ENCODE measurements at regions not wholly inside any gene's neighbourhood (a gene's known extent, or its start where the extent isn't known, plus 50 kb on each side); places are given as distances from the start of the nearest gene placed in this dataset.

DNA sequence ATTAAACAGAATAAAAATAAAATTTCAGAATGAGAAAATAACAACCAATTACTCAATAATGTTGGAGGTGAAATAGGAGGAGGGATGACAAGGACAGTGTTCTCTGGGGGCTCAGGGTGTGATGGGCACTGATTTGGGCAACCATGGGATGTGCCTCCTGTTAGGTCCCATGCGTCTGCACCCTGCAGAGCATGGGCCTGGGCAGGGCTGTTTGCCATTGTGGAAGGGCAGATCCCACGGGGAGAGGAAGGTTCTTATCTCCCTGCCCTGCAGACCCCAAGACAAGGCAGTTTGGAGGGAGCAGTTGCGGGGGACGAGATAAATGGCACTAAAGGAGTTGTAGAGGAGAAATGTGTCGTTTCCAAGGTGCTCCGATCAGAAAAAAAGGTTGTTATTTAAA, 206.3 kb downstream of the THBS2 start:
- H3K4me2 ChIP-seq (ENCODE audit: low read length, poor library complexity, severe bottlenecking) = no peak overlapping the region
- no peak overlapping the region for H2AFZ ChIP-seq (ENCODE audit: low read depth, low read length)
- no peak overlapping the region for H3K23ac ChIP-seq (ENCODE audit: low read length in 2 of 2)
- no peak overlapping the region for H2BK5ac ChIP-seq (ENCODE audit: low read depth, low read length, poor library complexity, severe bottlenecking)
- H3K36me3 ChIP-seq (ENCODE audit: control insufficient read depth in 1 of 2, insufficient read depth in 2 of 2, low read depth in 1 of 2, low read length in 2 of 2) = no peaks in the 10 kb centered on the region
- H3K18ac ChIP-seq (ENCODE audit: low read depth in 1 of 2, low read length in 2 of 2) = no peak overlapping the region
- no peak overlapping the region for H2AK5ac ChIP-seq (ENCODE audit: low read length, severe bottlenecking)
- no peak overlapping the region for H3K4me3 ChIP-seq (ENCODE audit: insufficient read depth in 1 of 2, low read depth in 1 of 2, low read length in 2 of 2)
- no peaks in the 10 kb centered on the region for H3K79me1 ChIP-seq (replicated peaks; ENCODE audit: low read length, poor library complexity, severe bottlenecking)
- H2BK15ac ChIP-seq (ENCODE audit: low read depth, poor library complexity, severe bottlenecking) = no peak overlapping the region
- WGBS = 76% methylated on average over 5 of the region's 6 CpGs
- no peak overlapping the region for H3K14ac ChIP-seq (ENCODE audit: low read length in 2 of 2)
- no peak overlapping the region for H3K9ac ChIP-seq (ENCODE audit: low read length)
- H2BK120ac ChIP-seq (ENCODE audit: low read depth, low read length) = no peak overlapping the region
- no peak overlapping the region for H3K27ac ChIP-seq (ENCODE audit: low read length, poor library complexity, severe bottlenecking)
- H3K27me3 ChIP-seq (ENCODE audit: control insufficient read depth in 1 of 2, insufficient read depth in 1 of 2, low read length in 2 of 2) = no peaks in the 10 kb centered on the region
- peaks cover 1% of the 10 kb centered on the region for H3K4me1 ChIP-seq (ENCODE audit: control insufficient read depth, insufficient read depth, low read depth, low read length)
- DNase-seq = no peak
- H3K4ac ChIP-seq (ENCODE audit: low read depth in 1 of 2, low read length in 2 of 2) = no peak overlapping the region
- no peak overlapping the region for H4K91ac ChIP-seq (ENCODE audit: low read length)
- H2BK12ac ChIP-seq (ENCODE audit: low read length in 2 of 2) = no peak overlapping the region
- no peaks in the 10 kb centered on the region for H3K9me3 ChIP-seq (ENCODE audit: control insufficient read depth, low read length)
- no peak overlapping the region for H4K8ac ChIP-seq (ENCODE audit: low read length)

DNA sequence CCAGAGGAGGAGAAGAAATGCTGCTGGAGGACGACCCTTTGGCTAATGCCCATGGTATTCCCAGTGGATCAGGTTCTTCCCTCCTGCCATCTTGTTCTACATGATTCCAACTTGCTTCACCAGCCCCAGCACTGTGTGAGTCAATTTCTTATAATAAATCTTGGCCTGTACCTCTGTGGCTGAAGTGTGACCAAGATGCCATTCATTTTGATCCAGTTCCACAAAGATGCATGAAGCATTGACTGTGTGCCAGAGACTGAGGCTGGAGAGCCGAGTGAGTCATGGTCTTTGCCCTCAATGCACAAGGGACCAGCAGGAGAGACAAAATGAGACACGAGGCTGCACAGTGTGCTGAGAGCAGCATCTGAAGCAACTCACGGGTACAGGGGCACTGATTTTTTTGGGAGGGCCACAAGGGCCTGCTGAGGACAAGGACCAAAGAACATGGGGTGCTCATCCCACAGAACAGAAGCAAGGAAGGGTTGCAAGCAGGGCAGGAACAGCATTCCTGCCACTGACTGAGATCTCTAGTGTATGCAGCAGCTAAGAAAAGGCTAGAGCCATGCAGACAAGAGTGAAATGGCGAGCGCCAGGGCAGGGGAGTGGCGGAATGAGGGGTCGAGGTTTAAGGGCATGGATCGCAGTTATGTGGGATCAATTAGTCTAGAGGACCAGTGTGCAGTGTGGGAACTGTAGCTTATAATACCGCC, 207.0 kb downstream of the THBS2 start:
- Histone ChIP-seq H3K4me1 (ENCODE audit: control insufficient read depth, insufficient read depth, low read depth, low read length) (peaks cover 1% of the 10 kb centered on the region), H2BK5ac (ENCODE audit: low read depth, low read length, poor library complexity, severe bottlenecking) (no peak overlapping the region), H4K8ac (ENCODE audit: low read length) (no peak overlapping the region), H3K9ac (ENCODE audit: low read length) (peak overlapping the region; percentile 4), H3K27ac (ENCODE audit: low read length, poor library complexity, severe bottlenecking) (no peak overlapping the region), H2AK5ac (ENCODE audit: low read length, severe bottlenecking) (no peak overlapping the region), H3K14ac (ENCODE audit: low read length in 2 of 2) (no peak overlapping the region), H4K91ac (ENCODE audit: low read length) (no peak overlapping the region), H3K4me2 (ENCODE audit: low read length, poor library complexity, severe bottlenecking) (no peak overlapping the region), H3K36me3 (ENCODE audit: control insufficient read depth in 1 of 2, insufficient read depth in 2 of 2, low read depth in 1 of 2, low read length in 2 of 2) (no peaks in the 10 kb centered on the region), H2BK12ac (ENCODE audit: low read length in 2 of 2) (no peak overlapping the region), H2AFZ (ENCODE audit: low read depth, low read length) (no peak overlapping the region), H2BK120ac (ENCODE audit: low read depth, low read length) (no peak overlapping the region), H3K18ac (ENCODE audit: low read depth in 1 of 2, low read length in 2 of 2) (no peak overlapping the region), H3K4me3 (ENCODE audit: insufficient read depth in 1 of 2, low read depth in 1 of 2, low read length in 2 of 2) (no peak overlapping the region), H3K9me3 (ENCODE audit: control insufficient read depth, low read length) (no peaks in the 10 kb centered on the region), H2BK15ac (ENCODE audit: low read depth, poor library complexity, severe bottlenecking) (no peak overlapping the region), H3K27me3 (ENCODE audit: control insufficient read depth in 1 of 2, insufficient read depth in 1 of 2, low read length in 2 of 2) (no peaks in the 10 kb centered on the region), H3K79me1 (replicated peaks; ENCODE audit: low read length, poor library complexity, severe bottlenecking) (no peaks in the 10 kb centered on the region), H3K4ac (ENCODE audit: low read depth in 1 of 2, low read length in 2 of 2) (no peak overlapping the region), H3K23ac (ENCODE audit: low read length in 2 of 2) (no peak overlapping the region)
- no peak for DNase-seq
- 59% methylated on average over 10 of the region's 10 CpGs for WGBS

- H2BK120ac ChIP-seq (ENCODE audit: low read depth, low read length) = no peak overlapping the region
- no peak for DNase-seq
- no peak overlapping the region for H3K18ac ChIP-seq (ENCODE audit: low read depth in 1 of 2, low read length in 2 of 2)
- no peak overlapping the region for H4K91ac ChIP-seq (ENCODE audit: low read length)
- H3K9me3 ChIP-seq (ENCODE audit: control insufficient read depth, low read length) = no peaks in the 10 kb centered on the region
- no peak overlapping the region for H3K4me3 ChIP-seq (ENCODE audit: insufficient read depth in 1 of 2, low read depth in 1 of 2, low read length in 2 of 2)
- H3K9ac ChIP-seq (ENCODE audit: low read length) = no peak overlapping the region
- H3K4me2 ChIP-seq (ENCODE audit: low read length, poor library complexity, severe bottlenecking) = no peak overlapping the region
- H2AFZ ChIP-seq (ENCODE audit: low read depth, low read length) = no peak overlapping the region
- H3K23ac ChIP-seq (ENCODE audit: low read length in 2 of 2) = no peak overlapping the region
- H3K79me1 ChIP-seq (replicated peaks; ENCODE audit: low read length, poor library complexity, severe bottlenecking) = no peaks in the 10 kb centered on the region
- H2AK5ac ChIP-seq (ENCODE audit: low read length, severe bottlenecking) = no peak overlapping the region
- H3K36me3 ChIP-seq (ENCODE audit: control insufficient read depth in 1 of 2, insufficient read depth in 2 of 2, low read depth in 1 of 2, low read length in 2 of 2) = no peaks in the 10 kb centered on the region
- no peak overlapping the region for H4K8ac ChIP-seq (ENCODE audit: low read length)
- no peak overlapping the region for H3K27ac ChIP-seq (ENCODE audit: low read length, poor library complexity, severe bottlenecking)
- no peak overlapping the region for H2BK12ac ChIP-seq (ENCODE audit: low read length in 2 of 2)
- peaks cover 1% of the 10 kb centered on the region for H3K4me1 ChIP-seq (ENCODE audit: control insufficient read depth, insufficient read depth, low read depth, low read length)
- no peak overlapping the region for H3K4ac ChIP-seq (ENCODE audit: low read depth in 1 of 2, low read length in 2 of 2)
- H2BK5ac ChIP-seq (ENCODE audit: low read depth, low read length, poor library complexity, severe bottlenecking) = no peak overlapping the region
- no peak overlapping the region for H3K14ac ChIP-seq (ENCODE audit: low read length in 2 of 2)
- no peak overlapping the region for H2BK15ac ChIP-seq (ENCODE audit: low read depth, poor library complexity, severe bottlenecking)
- H3K27me3 ChIP-seq (ENCODE audit: control insufficient read depth in 1 of 2, insufficient read depth in 1 of 2, low read length in 2 of 2) = no peaks in the 10 kb centered on the region
Observed at GRCh38 chr6:169046021-169046420, 207.6 kb downstream of the THBS2 start.

DNA sequence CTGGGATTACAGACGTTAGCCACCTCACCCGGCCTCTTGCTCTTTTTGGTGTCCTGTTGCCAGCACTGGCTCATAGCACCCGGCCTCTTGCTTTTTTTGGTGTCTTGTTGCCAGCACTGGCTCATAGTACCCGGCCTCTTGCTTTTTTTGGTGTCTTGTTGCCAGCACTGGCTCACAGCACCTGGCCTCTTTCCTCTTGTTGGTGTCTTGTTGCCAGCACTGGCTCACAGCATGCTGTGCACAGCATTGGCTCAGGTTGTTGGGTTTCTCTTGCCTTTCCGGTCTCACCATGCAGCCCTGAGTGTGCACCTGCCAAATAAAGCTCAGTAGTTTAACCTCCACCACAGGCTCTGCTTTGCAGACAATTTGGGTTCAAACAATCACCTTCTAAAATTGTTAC, 208.2 kb downstream of the THBS2 start:
- Histone ChIP-seq H3K23ac (ENCODE audit: low read length in 2 of 2) (no peak overlapping the region), H2BK12ac (ENCODE audit: low read length in 2 of 2) (no peak overlapping the region), H3K9ac (ENCODE audit: low read length) (no peak overlapping the region), H2BK15ac (ENCODE audit: low read depth, poor library complexity, severe bottlenecking) (no peak overlapping the region), H4K8ac (ENCODE audit: low read length) (peak overlapping the region; percentile 9), H2BK120ac (ENCODE audit: low read depth, low read length) (no peak overlapping the region), H3K4ac (ENCODE audit: low read depth in 1 of 2, low read length in 2 of 2) (no peak overlapping the region), H4K91ac (ENCODE audit: low read length) (no peak overlapping the region), H3K36me3 (ENCODE audit: control insufficient read depth in 1 of 2, insufficient read depth in 2 of 2, low read depth in 1 of 2, low read length in 2 of 2) (no peaks in the 10 kb centered on the region), H3K27ac (ENCODE audit: low read length, poor library complexity, severe bottlenecking) (no peak overlapping the region), H2BK5ac (ENCODE audit: low read depth, low read length, poor library complexity, severe bottlenecking) (no peak overlapping the region), H3K14ac (ENCODE audit: low read length in 2 of 2) (no peak overlapping the region), H3K4me3 (ENCODE audit: insufficient read depth in 1 of 2, low read depth in 1 of 2, low read length in 2 of 2) (no peak overlapping the region), H3K79me1 (replicated peaks; ENCODE audit: low read length, poor library complexity, severe bottlenecking) (no peaks in the 10 kb centered on the region), H2AFZ (ENCODE audit: low read depth, low read length) (no peak overlapping the region), H3K9me3 (ENCODE audit: control insufficient read depth, low read length) (no peaks in the 10 kb centered on the region), H3K4me1 (ENCODE audit: control insufficient read depth, insufficient read depth, low read depth, low read length) (peaks cover 1% of the 10 kb centered on the region), H2AK5ac (ENCODE audit: low read length, severe bottlenecking) (no peak overlapping the region), H3K27me3 (ENCODE audit: control insufficient read depth in 1 of 2, insufficient read depth in 1 of 2, low read length in 2 of 2) (no peaks in the 10 kb centered on the region), H3K18ac (ENCODE audit: low read depth in 1 of 2, low read length in 2 of 2) (no peak overlapping the region), H3K4me2 (ENCODE audit: low read length, poor library complexity, severe bottlenecking) (no peak overlapping the region)
- WGBS = 64% methylated on average over 5 of the region's 5 CpGs
- DNase-seq = no peak
